ENCODE measurements at regions not wholly inside any gene's neighbourhood (a gene's known extent, or its start where the extent isn't known, plus 50 kb on each side); places are given as distances from the start of the nearest gene placed in this dataset.

DNA sequence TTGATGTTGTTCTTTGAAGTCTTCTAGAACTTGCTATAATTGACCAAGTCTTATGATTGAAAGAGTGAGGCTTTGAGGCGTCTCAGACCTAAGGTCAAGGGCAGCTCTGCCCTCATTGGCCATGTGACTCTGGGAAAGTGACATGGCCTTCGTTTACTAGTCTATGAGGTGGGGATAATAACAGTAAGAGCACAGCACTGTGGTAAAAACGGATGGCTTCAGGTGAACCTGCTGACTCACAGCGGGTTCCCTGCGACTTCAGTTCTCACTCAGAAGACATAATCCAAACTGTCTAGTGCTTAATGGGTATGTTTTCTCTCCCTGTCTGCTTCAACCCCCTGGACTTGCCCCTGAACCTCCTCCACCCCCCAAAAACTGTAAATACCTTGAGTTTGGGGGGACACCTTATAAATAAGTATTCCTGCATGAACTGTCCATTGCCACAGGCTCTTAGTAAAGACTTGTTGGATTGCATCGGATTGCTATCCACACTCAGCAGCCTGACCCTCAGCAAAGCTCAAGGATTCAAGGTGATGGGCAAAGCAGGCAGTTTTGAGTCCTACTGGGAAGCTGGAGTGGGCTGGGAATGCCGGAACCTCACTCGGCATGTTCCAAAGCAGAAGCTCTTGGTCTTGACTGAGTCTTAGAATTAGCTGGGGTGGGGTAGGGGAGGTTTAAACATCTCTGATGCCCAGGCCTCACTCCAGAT is 304.6 kb downstream of the KLF6 start:
- Histone ChIP-seq H3K36me3 (no peaks in the 10 kb centered on the region), H3K9me3 (no peaks in the 10 kb centered on the region), H3K4me3 (no peak overlapping the region), H3K4me1 (peaks cover 10 to 34% (median 27%) of the 10 kb centered on the region in 9 donors), H3K27me3 (no peaks in the 10 kb centered on the region), H3K27ac (no peak overlapping the region)
- intact Hi-C loops (cut with DNase I): loop anchor here in 1 of 10 donors (10.0 kb wide), 1 partner anchor 94 kb away; no protein-coding TSS in a partner anchor
- TF ChIP-seq, protein P1, sequence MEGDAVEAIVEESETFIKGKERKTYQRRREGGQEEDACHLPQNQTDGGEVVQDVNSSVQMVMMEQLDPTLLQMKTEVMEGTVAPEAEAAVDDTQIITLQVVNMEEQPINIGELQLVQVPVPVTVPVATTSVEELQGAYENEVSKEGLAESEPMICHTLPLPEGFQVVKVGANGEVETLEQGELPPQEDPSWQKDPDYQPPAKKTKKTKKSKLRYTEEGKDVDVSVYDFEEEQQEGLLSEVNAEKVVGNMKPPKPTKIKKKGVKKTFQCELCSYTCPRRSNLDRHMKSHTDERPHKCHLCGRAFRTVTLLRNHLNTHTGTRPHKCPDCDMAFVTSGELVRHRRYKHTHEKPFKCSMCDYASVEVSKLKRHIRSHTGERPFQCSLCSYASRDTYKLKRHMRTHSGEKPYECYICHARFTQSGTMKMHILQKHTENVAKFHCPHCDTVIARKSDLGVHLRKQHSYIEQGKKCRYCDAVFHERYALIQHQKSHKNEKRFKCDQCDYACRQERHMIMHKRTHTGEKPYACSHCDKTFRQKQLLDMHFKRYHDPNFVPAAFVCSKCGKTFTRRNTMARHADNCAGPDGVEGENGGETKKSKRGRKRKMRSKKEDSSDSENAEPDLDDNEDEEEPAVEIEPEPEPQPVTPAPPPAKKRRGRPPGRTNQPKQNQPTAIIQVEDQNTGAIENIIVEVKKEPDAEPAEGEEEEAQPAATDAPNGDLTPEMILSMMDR (IDR thresholded peaks at IDR 0.05): no peak
- ATAC-seq (no peak), DNase-seq (no peak)
- WGBS, 2 donors: 95 to 97% methylated on average over 8 of the region's 8 CpGs

DNA sequence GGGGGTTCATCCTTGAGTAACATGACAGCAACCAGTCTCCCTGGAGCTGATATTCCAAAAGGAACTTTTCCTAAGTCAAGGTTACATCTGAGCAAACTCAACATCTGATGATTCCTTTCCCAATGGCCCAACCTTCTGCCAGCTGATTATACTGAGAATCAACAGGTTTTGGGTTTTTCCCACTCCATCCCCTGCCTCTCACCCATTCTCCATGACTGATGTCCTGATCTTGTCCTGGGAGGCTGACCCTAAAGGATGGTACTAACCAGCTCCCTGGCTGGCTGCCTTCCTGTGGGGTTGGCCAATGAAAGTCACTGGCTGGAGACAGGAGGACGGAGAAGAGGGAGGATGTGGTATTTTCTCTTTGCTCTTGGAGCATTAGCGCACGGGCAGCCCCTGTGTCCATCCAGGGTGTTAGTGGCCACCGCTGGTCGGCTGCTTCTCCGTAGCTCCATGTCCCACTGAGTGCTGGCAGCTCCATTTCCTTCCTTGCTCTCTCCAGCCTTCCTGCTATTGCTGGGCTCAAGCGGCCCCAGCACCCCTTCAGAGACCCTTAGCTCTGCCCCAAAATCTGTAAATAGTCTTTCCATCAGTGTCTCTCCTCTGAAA is 306.2 kb upstream of the PITRM1 start:
- no peak overlapping the region for H3K27ac ChIP-seq
- 96% methylated on average over 7 of the region's 7 CpGs for WGBS, 2 donors
- no peaks in the 10 kb centered on the region for H3K36me3 ChIP-seq
- intact Hi-C loops (cut with DNase I): no loop called here
- H3K27me3 ChIP-seq: no peaks in the 10 kb centered on the region
- DNase-seq (no peak), ATAC-seq (no peak)
- H3K4me1 ChIP-seq: peaks cover 0 to 20% (median 13%) of the 10 kb centered on the region in 9 donors
- TF ChIP-seq, protein P1 (IDR thresholded peaks at IDR 0.05): no peak
- no peak overlapping the region for H3K4me3 ChIP-seq
- H3K9me3 ChIP-seq: no peaks in the 10 kb centered on the region

DNA sequence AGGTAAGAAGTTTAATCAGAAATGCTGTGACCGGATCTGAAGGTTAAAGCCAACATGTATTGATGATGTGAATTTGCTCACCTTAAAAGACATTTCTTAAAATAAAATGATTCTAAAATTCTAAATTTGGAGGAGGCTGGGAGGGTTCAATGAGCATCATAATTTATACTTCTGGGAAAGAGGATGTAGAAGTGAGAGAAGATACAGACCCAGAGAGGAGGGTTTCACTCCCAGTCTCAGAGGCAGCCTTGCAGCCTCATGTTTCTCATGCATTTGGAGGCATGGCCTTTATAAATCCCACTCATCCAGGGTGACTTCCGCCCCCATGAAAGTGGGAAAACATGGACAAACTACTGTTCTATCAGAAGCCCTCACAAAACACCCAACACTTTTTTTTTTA is 305.6 kb upstream of the PITRM1 start:
- WGBS, 2 donors: 94 to 98% methylated on average over 2 of the region's 2 CpGs
- TF ChIP-seq, protein P1 (IDR thresholded peaks at IDR 0.05): no peak
- ATAC-seq (no peak), DNase-seq (no peak)
- Histone ChIP-seq H3K27me3 (no peaks in the 10 kb centered on the region), H3K27ac (no peak overlapping the region), H3K4me3 (no peak overlapping the region), H3K9me3 (no peaks in the 10 kb centered on the region), H3K4me1 (peaks cover 0 to 15% (median 12%) of the 10 kb centered on the region in 9 donors), H3K36me3 (no peaks in the 10 kb centered on the region)
- intact Hi-C loops (cut with DNase I): no loop called here

GRCh38 chr10:3477683-3478082 is 305.1 kb upstream of the PITRM1 start:
- Histone ChIP-seq H3K27me3 (no peaks in the 10 kb centered on the region), H3K27ac (no peak overlapping the region), H3K4me1 (peaks cover 0 to 17% (median 11%) of the 10 kb centered on the region in 9 donors), H3K4me3 (no peak overlapping the region), H3K9me3 (no peaks in the 10 kb centered on the region), H3K36me3 (no peaks in the 10 kb centered on the region)
- TF ChIP-seq, protein P1 (IDR thresholded peaks at IDR 0.05): no peak
- WGBS, 2 donors: 57 to 58% methylated on average over 3 of the region's 3 CpGs
- DNase-seq (no peak), ATAC-seq (no peak)
- intact Hi-C loops (cut with DNase I): no loop called here
